ENCODE measurements at regions not wholly inside any gene's neighbourhood (a gene's known extent, or its start where the extent isn't known, plus 50 kb on each side); places are given as distances from the start of the nearest gene placed in this dataset.

DNA sequence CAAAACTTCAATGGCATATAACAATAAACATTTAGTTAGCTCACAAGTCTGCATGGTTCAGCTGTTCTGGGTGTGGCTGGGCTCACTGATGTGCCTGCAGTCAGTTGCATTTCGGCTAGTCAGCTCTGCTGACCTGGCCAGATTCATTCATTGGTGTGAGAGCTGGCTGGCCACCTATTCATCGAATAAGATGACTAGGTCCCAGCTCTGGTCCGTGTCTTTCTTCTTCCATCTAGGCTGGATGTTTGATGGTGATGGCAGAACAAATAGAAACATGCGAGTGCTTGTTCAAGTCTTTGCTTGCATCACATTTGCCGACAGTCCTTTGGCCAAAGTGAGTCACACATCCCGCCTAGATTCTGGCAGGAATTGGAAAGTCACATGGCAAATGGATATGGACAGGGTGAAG is 203.3 kb upstream of the CRY1 start:
- TF ChIP-seq, protein P1, sequence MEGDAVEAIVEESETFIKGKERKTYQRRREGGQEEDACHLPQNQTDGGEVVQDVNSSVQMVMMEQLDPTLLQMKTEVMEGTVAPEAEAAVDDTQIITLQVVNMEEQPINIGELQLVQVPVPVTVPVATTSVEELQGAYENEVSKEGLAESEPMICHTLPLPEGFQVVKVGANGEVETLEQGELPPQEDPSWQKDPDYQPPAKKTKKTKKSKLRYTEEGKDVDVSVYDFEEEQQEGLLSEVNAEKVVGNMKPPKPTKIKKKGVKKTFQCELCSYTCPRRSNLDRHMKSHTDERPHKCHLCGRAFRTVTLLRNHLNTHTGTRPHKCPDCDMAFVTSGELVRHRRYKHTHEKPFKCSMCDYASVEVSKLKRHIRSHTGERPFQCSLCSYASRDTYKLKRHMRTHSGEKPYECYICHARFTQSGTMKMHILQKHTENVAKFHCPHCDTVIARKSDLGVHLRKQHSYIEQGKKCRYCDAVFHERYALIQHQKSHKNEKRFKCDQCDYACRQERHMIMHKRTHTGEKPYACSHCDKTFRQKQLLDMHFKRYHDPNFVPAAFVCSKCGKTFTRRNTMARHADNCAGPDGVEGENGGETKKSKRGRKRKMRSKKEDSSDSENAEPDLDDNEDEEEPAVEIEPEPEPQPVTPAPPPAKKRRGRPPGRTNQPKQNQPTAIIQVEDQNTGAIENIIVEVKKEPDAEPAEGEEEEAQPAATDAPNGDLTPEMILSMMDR (IDR thresholded peaks at IDR 0.05; ENCODE audit: extremely low read depth in 1 of 2, insufficient read depth in 1 of 2, low read depth in 1 of 2, low read length in 2 of 2) = no peak
- TF ChIP-seq POLR2A (IDR thresholded peaks at IDR 0.05; ENCODE audit: low read depth, low read length) = no peak
- TF ChIP-seq POLR2AphosphoS5 (IDR thresholded peaks at IDR 0.05; ENCODE audit: insufficient read depth, low read depth, low read length) = no peak
- TF ChIP-seq MYC (IDR thresholded peaks at IDR 0.05; ENCODE audit: low read depth, low read length) = no peak
- TF ChIP-seq FOS (IDR thresholded peaks at IDR 0.05; ENCODE audit: borderline replicate concordance, insufficient read depth, low read length) = no peak
- no peak for TF ChIP-seq EZH2 (IDR thresholded peaks at IDR 0.05; ENCODE audit: borderline replicate concordance, low read depth, low read length, severe bottlenecking)
